BJ (cell line): ENCODE measurements at regions not wholly inside any gene's neighbourhood (a gene's known extent, or its start where the extent isn't known, plus 50 kb on each side); places are given as distances from the start of the nearest gene placed in this dataset.

Source experiments
- CTCF ChIA-PET: fragments of 350-600 bp; formaldehyde crosslinking; extraction: SDS; loops from one replicate; lab custom pipeline; 2021; ENCODE audit warnings: antibody characterized with exemption, inconsistent platforms; lab: Yijun Ruan, JAX
- POLR2A ChIA-PET: fragments of 300-600 bp; sonication (Branson Sonifier 250); formaldehyde crosslinking; extraction: SDS; loops from one replicate; lab custom pipeline; 2021; ENCODE audit warnings: antibody characterized with exemption; lab: Charles Lee
- DNase-seq: peaks from one replicate; pipeline ENCODE4 v3.0.0-alpha.2; 2011; ENCODE audit warnings: low read depth
- H3K27me3 ChIP-seq: 2 replicates; pipeline ENCODE4 v1.6.0; 2011; ENCODE audit warnings: low read length; ENCODE audit not compliant: control insufficient read depth, insufficient read depth
- H3K36me3 ChIP-seq: 2 replicates; pipeline ENCODE4 v1.5.1; 2011; ENCODE audit warnings: low read length; ENCODE audit not compliant: control insufficient read depth, insufficient read depth
- H3K4me3 ChIP-seq: 2 replicates; pipeline ENCODE4 v1.5.1; 2011; ENCODE audit warnings: low read depth, mild to moderate bottlenecking, control low read depth, low read length
- CTCF ChIP-seq: IDR thresholded peaks from 2 replicates; pipeline ENCODE4 v1.5.1; 2011; ENCODE audit warnings: low read depth, mild to moderate bottlenecking, control low read depth, inconsistent platforms, low read length, moderate library complexity; ENCODE audit not compliant: insufficient read depth

- Histone ChIP-seq H3K36me3 (no peaks in the 10 kb centered on the region), H3K27me3 (no peaks in the 10 kb centered on the region), H3K4me3 (no peak overlapping the region)
- TF ChIP-seq CTCF: no peak
- CTCF ChIA-PET: no interaction called here
- POLR2A ChIA-PET: no interaction called here
- no peak for DNase-seq
These were observed 302.7 kb downstream of the MAF start for GRCh38 chr16:79297805-79298204.

- TF ChIP-seq CTCF: no peak
- POLR2A ChIA-PET: no interaction called here
These were observed 303.2 kb downstream of the MAF start for GRCh38 chr16:79297296-79297695.

GRCh38 chr16:79296491-79296890 lies 304.0 kb downstream of the MAF start:
- Histone ChIP-seq H3K36me3 (no peaks in the 10 kb centered on the region), H3K27me3 (no peaks in the 10 kb centered on the region), H3K4me3 (no peak overlapping the region)
- ChIA-PET POLR2A (no interaction called here), CTCF (no interaction called here)
- no peak for TF ChIP-seq CTCF
- DNase-seq: no peak

More at GRCh38 chr16:79297296-79297695, 303.2 kb downstream of the MAF start:
- Histone ChIP-seq H3K4me3 (no peak overlapping the region), H3K27me3 (no peaks in the 10 kb centered on the region), H3K36me3 (no peaks in the 10 kb centered on the region)
- DNase-seq: no peak
- CTCF ChIA-PET: no interaction called here

- POLR2A ChIA-PET: no interaction called here
- Histone ChIP-seq H3K4me3 (no peak overlapping the region), H3K27me3 (no peaks in the 10 kb centered on the region), H3K36me3 (no peaks in the 10 kb centered on the region)
- TF ChIP-seq CTCF: no peak
- no peak for DNase-seq
- CTCF ChIA-PET: no interaction called here
These were observed 304.8 kb downstream of the MAF start for GRCh38 chr16:79295746-79296145.

GRCh38 chr16:79295162-79295561 lies 305.4 kb downstream of the MAF start:
- Histone ChIP-seq H3K4me3 (no peak overlapping the region), H3K36me3 (no peaks in the 10 kb centered on the region), H3K27me3 (no peaks in the 10 kb centered on the region)
- TF ChIP-seq CTCF: no peak
- CTCF ChIA-PET: no interaction called here
- POLR2A ChIA-PET: no interaction called here
- no peak for DNase-seq
